H1 (cell line): ENCODE measurements at regions not wholly inside any gene's neighbourhood (a gene's known extent, or its start where the extent isn't known, plus 50 kb on each side); places are given as distances from the start of the nearest gene placed in this dataset.

Source experiments
- CBX5 ChIP-seq: fragments of 300-800, 300-1000 bp; sonication (generic); IDR thresholded peaks from 2 replicates; pipeline ENCODE4 v1.7.1; 2016; ENCODE audit warnings: antibody characterized with exemption, low read length, low read depth
- MAX ChIP-seq: IDR thresholded peaks from 2 replicates; pipeline ENCODE4 v1.6.1; 2012; ENCODE audit warnings: inconsistent platforms
- RBBP5 ChIP-seq: IDR thresholded peaks from 2 replicates; pipeline ENCODE4 v1.7.1; 2012; ENCODE audit warnings: low read depth, mild to moderate bottlenecking, inconsistent platforms, low read length, moderate library complexity, borderline replicate concordance
- ZNF274 ChIP-seq: IDR thresholded peaks from 2 replicates; pipeline ENCODE4 v1.7.0; 2012; ENCODE audit warnings: low read length, borderline replicate concordance; ENCODE audit errors: extremely low read depth
- TF ChIP-seq, protein P1 (sequence below): IDR thresholded peaks from 2 replicates; pipeline ENCODE4 v1.6.1; 2012; ENCODE audit warnings: low read length, inconsistent platforms

DNA sequence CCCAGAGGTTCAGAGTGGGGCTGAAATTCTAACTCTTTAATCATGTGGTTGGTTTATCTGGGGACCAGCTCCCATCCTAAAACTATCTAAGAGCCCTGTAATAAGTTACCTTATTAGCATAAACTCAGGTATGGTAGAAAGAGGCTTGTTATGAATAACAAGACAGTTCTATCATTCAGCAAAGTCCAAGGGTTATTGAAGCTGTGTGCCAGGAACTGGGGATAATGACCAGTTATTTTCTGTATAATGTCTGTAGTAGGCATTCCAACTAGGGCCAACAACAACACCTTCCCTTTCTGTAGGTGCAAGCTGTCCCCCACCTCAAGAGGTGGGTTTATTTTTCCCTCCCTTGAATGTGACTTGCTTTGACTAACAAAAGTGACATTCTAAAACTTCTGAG lies 170.1 kb downstream of the CD83 start (continued):
- TF ChIP-seq, protein P1, sequence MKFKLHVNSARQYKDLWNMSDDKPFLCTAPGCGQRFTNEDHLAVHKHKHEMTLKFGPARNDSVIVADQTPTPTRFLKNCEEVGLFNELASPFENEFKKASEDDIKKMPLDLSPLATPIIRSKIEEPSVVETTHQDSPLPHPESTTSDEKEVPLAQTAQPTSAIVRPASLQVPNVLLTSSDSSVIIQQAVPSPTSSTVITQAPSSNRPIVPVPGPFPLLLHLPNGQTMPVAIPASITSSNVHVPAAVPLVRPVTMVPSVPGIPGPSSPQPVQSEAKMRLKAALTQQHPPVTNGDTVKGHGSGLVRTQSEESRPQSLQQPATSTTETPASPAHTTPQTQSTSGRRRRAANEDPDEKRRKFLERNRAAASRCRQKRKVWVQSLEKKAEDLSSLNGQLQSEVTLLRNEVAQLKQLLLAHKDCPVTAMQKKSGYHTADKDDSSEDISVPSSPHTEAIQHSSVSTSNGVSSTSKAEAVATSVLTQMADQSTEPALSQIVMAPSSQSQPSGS = no peak
- no peak for TF ChIP-seq MAX
- no peak for TF ChIP-seq ZNF274
- no peak for TF ChIP-seq CBX5
- no peak for TF ChIP-seq RBBP5
